Ramos (cell line): ENCODE measurements at regions not wholly inside any gene's neighbourhood (a gene's known extent, or its start where the extent isn't known, plus 50 kb on each side); places are given as distances from the start of the nearest gene placed in this dataset.
"Not testable (repeated sequence)": the region's sequence is repeated elsewhere in the genome, so short reads cannot be mapped to it uniquely, and the experiment has no call there.

Source experiments
- in situ Hi-C: fragments of 300-500 bp; cut with MboI; formaldehyde crosslinking; loops from one replicate; pipeline ENCODE4 v1.14.3; 2022; ENCODE audit warnings: low sequenced_read_pairs; ENCODE audit not compliant: unreplicated experiment

GRCh38 chr11:114799476-114799875, 121.1 kb downstream of the NXPE2 start:
- in situ Hi-C loops, result loop anchor here (25.0 kb wide), 1 partner anchor 538 kb away; no protein-coding TSS in a partner anchor

DNA sequence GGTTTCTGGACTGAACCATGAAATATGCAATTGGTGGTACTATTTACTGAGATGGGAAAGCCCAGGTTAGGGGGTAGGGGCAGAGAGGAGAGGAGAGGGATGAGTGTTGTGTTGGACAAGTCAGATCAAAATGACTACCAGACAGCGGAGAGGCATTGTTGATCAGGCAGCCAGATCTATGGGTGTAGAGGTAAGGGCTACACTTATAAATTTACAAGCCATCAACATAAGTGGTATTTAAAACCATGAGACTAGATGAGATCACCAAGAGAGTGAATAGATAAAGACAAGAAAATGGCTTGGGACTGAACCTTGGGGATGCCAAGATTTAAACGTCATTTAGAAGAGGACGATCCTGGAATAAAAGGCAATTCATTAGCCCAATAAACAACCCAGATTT, 123.4 kb downstream of the NXPE2 start:
- in situ Hi-C loops, result no loop called here

DNA sequence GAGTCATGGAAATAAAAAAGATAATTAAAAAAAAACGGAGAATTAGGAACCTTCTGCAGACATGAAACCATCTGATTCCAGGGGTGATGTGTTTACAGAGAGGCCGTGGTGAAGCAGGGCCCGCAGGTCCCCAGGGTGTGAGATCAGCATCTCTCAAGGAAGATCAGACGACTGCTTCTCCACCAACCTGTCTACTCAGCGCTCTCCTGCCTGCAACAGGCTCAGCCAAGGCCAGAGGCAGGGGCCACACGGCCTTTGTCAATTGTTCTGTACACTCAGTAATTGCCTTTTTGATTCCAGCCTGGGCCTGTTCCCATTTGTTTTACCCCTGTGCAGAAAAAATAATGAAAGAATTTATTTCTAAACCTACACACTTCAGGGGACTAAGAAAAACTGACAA, 124.6 kb downstream of the NXPE2 start:
- in situ Hi-C loops, result no loop called here

- in situ Hi-C loops, result not testable (repeated sequence)
Observed at GRCh38 chr11:114805431-114805830, 127.1 kb downstream of the NXPE2 start.

- in situ Hi-C loops, result no loop called here
Observed at GRCh38 chr11:114811971-114812370, 133.6 kb downstream of the NXPE2 start.

GRCh38 chr11:114812733-114813132, 134.4 kb downstream of the NXPE2 start:
- in situ Hi-C loops, result no loop called here

DNA sequence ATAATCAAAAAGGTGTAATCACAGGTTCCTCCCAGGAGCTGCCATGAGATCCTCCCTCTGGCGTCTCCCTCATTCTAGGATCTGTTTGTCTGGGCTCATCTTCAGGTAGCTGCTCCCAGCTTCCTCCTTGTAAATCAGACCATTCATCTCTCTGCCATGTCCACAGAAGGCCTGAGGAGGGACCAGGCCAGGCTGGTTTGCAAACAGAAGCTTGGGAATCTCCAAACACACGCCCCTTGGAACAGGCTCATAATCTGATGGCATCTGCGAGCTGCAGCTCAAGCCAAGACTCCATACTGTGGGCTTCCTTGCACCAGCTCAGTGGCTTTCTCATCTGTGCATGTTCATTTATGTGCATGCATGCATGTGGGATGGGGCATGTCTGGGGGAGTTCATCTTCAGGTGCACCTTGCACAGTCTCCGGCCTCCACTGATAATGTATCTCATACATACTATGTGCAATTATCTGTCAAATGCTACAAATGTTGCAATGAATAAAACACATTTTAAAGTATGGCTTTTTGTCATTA, 134.9 kb downstream of the NXPE2 start:
- in situ Hi-C loops, result no loop called here

GRCh38 chr11:114815176-114815575, 136.8 kb downstream of the NXPE2 start:
- in situ Hi-C loops, result no loop called here

DNA sequence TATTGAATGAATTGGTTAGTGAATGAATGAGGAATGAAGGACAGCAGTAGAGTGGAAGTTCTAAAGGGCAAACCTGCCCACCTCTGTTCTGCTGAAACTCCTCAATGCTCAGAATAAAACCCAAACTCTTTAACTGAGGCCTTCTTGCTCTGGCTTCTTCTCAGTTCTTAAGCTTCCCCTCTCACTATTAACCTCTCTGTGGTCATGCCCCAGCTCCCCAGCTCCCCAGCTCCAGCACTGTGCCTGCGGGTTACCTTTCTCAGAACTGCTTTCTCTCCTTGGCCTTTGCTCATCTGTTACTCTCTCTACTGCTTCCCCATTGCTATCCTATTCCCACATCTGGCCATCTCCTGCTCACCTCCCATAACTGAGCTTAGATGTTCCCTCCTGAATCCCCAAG, 137.4 kb downstream of the NXPE2 start:
- in situ Hi-C loops, result no loop called here

DNA sequence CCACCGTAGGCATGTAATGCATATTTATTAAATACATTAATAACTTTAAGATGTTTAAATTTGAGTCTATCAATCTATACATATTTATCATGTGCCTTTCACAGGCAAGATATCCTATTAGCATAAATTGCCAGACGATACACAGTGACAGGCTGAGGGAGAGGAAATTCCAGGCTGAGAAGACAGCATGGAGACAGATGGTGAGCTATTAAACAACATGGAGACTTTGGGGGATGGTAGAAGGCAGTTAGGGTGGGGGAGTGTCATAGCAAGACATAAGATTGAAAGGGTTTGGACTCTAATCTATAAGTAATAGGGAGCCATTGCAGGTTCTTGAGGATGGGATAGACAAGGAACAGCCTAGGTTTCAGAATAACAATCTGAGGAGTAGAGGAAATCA, 138.5 kb downstream of the NXPE2 start:
- in situ Hi-C loops, result no loop called here

DNA sequence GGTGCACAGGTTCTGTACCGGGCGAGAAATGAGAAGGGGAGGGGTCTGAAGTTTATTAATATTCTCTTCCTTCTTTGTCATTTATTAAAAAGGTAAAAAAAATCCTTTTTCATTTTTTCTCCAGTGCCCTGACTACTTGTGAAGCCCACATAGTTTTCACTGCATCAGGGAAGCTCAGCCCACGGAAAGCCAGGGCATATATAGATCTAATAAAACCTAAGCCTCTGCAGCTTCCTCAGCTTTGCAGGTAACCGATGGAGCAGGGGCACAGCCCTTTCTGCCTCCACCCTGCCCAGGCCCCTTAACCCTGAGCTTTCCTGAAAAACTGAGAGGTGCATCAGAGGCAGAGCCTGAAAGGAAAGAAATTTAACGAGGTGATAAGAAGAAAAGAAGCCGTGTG, 140.1 kb downstream of the NXPE2 start:
- in situ Hi-C loops, result no loop called here

GRCh38 chr11:114819028-114819427, 140.7 kb downstream of the NXPE2 start:
- in situ Hi-C loops, result no loop called here

DNA sequence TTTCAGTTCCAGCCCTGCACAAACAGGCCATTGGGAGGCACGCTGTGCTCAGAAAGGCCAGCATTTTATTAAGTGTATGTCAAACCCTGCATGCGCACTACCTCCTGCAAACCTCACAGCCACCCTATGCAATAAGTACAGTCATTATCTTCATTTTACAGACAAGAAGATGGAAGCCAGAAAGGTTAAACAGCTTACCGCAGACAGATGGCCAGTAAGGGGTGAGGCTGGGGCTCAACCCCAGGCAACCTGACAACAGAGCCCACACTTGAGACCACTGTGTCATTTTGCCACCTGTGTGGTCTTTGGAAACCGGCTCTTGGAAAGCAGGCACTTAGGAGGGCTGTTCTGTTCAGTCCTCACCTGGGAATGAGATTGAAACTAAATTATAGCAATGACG, 142.3 kb downstream of the NXPE2 start:
- in situ Hi-C loops, result no loop called here

DNA sequence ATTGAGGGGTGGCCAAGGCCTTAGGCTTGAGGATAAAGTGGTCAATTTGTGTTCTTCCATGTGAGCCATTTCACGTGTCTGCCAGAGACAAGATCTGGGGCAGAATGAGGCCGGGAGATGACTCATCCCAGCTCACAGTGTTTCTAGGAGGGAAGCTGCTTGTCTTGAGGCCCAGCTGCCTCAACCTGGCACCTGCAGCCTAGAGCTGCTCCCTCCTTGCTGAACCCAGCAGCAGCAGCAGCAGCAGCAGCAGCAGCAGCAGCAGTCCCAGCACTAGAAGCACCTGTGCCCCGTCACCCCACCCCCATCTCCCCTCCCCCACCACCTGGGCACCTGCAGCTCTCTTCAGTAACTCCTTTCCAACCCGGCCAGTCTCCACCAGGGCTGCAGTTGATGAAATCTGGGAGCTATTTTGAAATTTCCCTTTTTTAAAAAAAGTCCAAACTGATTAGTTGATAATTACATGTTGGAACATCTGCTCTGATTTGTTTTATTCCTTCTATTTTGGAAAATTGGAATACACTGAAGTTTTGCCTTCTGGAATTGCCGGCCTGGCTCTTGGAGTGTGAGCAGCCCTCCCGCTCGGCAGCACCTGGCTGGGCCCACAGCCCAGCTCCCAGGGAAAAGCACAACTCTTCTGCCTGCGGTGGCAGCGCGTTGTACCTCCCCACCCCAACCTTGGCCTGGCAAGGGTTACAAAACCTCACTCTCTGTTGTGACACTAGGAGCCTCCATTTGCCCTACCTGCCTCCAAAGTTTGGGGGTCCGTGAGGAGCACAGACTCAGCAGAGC, 143.5 kb downstream of the NXPE2 start:
- in situ Hi-C loops, result no loop called here

DNA sequence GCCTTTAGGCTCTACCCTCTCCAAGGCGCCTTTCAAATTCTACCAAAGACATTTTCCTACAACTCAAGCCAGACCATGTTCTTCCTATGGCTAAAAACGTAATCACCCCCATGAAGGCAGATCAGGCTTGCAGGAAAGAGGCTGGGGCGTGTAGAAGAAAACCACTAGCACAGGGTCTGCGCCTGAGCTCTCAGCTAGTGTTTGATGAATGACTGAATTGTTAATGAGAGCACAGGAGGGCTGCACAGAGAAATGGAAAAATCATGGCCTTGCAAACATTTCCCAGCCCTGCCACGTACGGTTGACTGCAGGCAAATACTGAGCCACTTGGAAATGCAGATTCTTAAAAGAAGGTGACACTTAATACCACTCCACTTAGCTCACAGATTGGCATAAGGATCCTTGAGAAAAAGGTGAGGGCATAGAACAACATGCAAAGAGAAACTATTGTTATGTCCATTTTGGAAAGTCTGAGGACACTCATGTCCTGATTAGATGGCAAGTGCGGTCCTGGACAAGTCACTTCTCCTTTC, 148.6 kb downstream of the NXPE2 start:
- in situ Hi-C loops, result no loop called here

DNA sequence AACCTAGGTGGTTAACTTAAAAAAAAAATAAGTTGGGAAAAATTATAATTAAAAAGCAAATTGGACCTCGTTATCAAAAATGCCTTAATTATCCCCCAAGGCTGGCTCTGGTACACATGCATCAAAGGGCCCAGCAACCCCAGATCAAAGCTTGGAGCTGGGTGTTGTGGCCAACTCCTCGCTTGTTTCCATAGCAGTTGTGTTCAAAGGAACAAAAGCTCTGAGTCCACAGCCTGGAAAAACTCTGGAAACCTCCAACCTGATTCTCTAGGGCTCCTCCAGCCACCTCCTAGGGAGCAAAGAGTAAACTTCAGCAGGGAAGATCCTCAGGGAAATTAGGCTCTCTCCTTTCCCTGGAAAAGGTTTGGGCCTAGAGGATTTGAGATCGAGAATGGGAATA, 149.4 kb downstream of the NXPE2 start:
- in situ Hi-C loops, result no loop called here

- in situ Hi-C loops, result no loop called here
Observed at GRCh38 chr11:114832532-114833125, 154.3 kb downstream of the NXPE2 start.

GRCh38 chr11:114836161-114836560, 157.8 kb downstream of the NXPE2 start:
- in situ Hi-C loops, result no loop called here

DNA sequence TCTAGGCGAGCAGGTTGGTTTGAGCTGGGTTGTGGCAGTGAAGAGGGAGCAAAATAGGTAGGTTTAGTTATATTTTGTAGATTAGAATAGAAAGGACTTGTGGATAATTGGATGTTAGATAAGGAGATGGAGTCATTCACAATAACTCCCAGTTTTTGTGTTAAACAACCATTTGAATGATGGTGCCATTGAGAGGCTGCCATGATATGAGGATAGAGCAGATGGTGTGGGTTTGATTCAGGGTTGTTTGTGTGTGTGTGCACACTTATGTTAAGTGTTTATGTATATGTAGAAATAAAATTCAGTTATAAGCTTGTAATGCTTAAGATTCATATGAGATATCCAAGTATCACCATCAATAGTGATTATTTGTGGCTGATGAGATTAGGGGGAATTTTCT, 166.6 kb downstream of the NXPE2 start:
- in situ Hi-C loops, result no loop called here

DNA sequence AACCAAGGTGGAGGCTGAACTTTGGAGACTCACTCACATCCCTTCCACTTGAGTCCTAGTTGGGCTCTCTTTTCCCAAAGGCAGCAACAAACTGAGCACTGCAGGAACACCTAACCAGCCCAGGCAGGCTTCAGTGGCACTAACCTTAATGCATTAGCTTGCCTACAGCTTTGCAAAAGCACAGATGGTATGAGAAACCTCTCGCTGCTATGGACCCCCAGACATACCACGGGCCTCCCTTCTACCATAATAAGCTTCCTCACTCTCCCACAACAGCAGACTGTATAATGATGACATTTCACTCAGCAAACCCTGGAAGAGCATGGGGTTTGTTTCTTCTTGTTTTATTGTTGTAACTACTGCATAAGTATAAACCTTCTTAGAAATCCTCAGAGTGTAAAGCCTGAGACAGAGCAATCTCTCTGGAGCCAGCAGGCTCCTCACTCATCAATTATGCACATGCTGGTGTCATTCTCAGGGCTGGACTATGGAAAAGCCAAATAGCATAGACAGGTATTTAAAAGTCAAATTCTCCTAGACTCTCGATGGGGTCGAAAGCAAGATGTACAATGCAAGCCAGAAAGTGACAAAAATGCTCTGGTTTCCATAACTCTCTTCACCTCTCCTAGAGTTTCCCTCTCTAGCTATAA, 167.6 kb downstream of the NXPE2 start:
- in situ Hi-C loops, result no loop called here

- in situ Hi-C loops, result no loop called here
Observed at GRCh38 chr11:114846416-114846791, 168.1 kb downstream of the NXPE2 start.
